Stomach (tissue), 8 donors: ENCODE measurements at regions not wholly inside any gene's neighbourhood (a gene's known extent, or its start where the extent isn't known, plus 50 kb on each side); places are given as distances from the start of the nearest gene placed in this dataset.

ENCODE experiments used
- DNase-seq, 2 donors: peaks; one replicate each; pipeline versions ENCODE4 v3.0.0 to v3.0.0-alpha.2; 2013 to 2019
- H3K27ac ChIP-seq, 5 donors: fragments of 200-600 bp in 4 of 5; sonication (generic) in 4 of 5; one replicate each; pipeline ENCODE4 v1.5.1; 2013 to 2019; ENCODE audit warnings: mild to moderate bottlenecking in 1 of 5, moderate library complexity in 1 of 5
- H3K27me3 ChIP-seq, 3 donors: fragments of 200-600 bp; sonication (generic); one replicate each; pipeline ENCODE4 v1.5.1; 2017 to 2019; ENCODE audit warnings: mixed run types in 1 of 3
- H3K36me3 ChIP-seq, 4 donors: fragments of 200-600 bp; sonication (generic); 1 replicate in 3 of 4; 2 replicates in 1 of 4; pipeline ENCODE4 v1.5.1; 2016 to 2019
- H3K4me1 ChIP-seq, 4 donors: fragments of 200-600 bp; sonication (generic); one replicate each; pipeline ENCODE4 v1.5.1; 2016 to 2019
- H3K4me3 ChIP-seq, 4 donors: fragments of 200-600 bp; sonication (generic) in 3 of 4; one replicate each; pipeline ENCODE4 v1.5.1; 2016 to 2019; ENCODE audit warnings: mild to moderate bottlenecking in 1 of 4
- H3K9me3 ChIP-seq, 4 donors: fragments of 200-600 bp; sonication (generic); one replicate each; pipeline ENCODE4 v1.5.1; 2016 to 2019
- EP300 ChIP-seq: sonication (generic); formaldehyde crosslinking; IDR thresholded peaks from one replicate; pipeline ENCODE4 v1.6.1; 2017; ENCODE audit warnings: antibody characterized with exemption
- POLR2A ChIP-seq, 4 donors: fragments of 450-650 bp; IDR thresholded peaks; one replicate each; pipeline ENCODE4 v1.6.1; 2016; ENCODE audit warnings: antibody characterized with exemption in 4 of 4, control low read depth in 2 of 4, mild to moderate bottlenecking in 1 of 4, moderate library complexity in 1 of 4
- POLR2AphosphoS5 ChIP-seq, 3 donors: sonication (generic); formaldehyde crosslinking; IDR thresholded peaks; one replicate each; pipeline ENCODE4 v1.6.1; 2016; ENCODE audit warnings: antibody characterized with exemption in 3 of 3
- WGBS, 5 donors: extraction: QIAGEN DNeasy Blood & Tissue Kit in 3 of 5; methylation state at CpG; one replicate each; pipeline versions ENCODE4 v1.1.5 to v1.1.7; 2013 to 2018; 5-methylcytosine and 5-hydroxymethylcytosine counted together
- intact Hi-C: fragments of 100-400 bp; cut with DNase I; formaldehyde crosslinking; loops from one replicate; pipeline ENCODE4 v1.15.1; 2023; ENCODE audit warnings: low total_unique reads
- TF ChIP-seq, protein P1 (sequence below), 7 experiments: fragments of 450-650 bp in 4 of 7; fragments of 200-600 bp in 3 of 7; sonication (generic) in 3 of 7; IDR thresholded peaks; one replicate each; pipeline ENCODE4 v1.5.1; 2016 to 2019; ENCODE audit warnings: antibody characterized with exemption in 7 of 7, control low read depth in 2 of 7, mild to moderate bottlenecking in 1 of 7
- donor health status: healthy with polysubstance abuse.
- donor health status: Bipolar disorder and iron deficiency.
- donor health status: healthy.

- Histone ChIP-seq H3K36me3 (no peaks in the 10 kb centered on the region), H3K9me3 (no peaks in the 10 kb centered on the region), H3K27ac (no peak overlapping the region), H3K4me3 (no peak overlapping the region), H3K4me1 (no peaks in the 10 kb centered on the region), H3K27me3 (no peaks in the 10 kb centered on the region)
- 50 to 85% (median 73%) methylated on average over 1 of the region's 1 CpG for WGBS, 5 donors
- TF ChIP-seq POLR2A (IDR thresholded peaks at IDR 0.05) (no peak), POLR2AphosphoS5 (IDR thresholded peaks at IDR 0.05) (no peak), EP300 (no peak)
- TF ChIP-seq, protein P1, sequence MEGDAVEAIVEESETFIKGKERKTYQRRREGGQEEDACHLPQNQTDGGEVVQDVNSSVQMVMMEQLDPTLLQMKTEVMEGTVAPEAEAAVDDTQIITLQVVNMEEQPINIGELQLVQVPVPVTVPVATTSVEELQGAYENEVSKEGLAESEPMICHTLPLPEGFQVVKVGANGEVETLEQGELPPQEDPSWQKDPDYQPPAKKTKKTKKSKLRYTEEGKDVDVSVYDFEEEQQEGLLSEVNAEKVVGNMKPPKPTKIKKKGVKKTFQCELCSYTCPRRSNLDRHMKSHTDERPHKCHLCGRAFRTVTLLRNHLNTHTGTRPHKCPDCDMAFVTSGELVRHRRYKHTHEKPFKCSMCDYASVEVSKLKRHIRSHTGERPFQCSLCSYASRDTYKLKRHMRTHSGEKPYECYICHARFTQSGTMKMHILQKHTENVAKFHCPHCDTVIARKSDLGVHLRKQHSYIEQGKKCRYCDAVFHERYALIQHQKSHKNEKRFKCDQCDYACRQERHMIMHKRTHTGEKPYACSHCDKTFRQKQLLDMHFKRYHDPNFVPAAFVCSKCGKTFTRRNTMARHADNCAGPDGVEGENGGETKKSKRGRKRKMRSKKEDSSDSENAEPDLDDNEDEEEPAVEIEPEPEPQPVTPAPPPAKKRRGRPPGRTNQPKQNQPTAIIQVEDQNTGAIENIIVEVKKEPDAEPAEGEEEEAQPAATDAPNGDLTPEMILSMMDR (IDR thresholded peaks at IDR 0.05) = no peak
- intact Hi-C loops = no loop called here
- no peak for DNase-seq
These were observed 621.0 kb downstream of the TECRL start for GRCh38 chr4:63788271-63788670.

- H3K4me1 ChIP-seq = no peaks in the 10 kb centered on the region
- no peaks in the 10 kb centered on the region for H3K9me3 ChIP-seq
- no peak for DNase-seq
- WGBS, 5 donors = 71 to 84% (median 73%) methylated on average over 1 of the region's 1 CpG
- no peak overlapping the region for H3K4me3 ChIP-seq
- TF ChIP-seq POLR2A (IDR thresholded peaks at IDR 0.05) = no peak
- TF ChIP-seq EP300 = no peak
- TF ChIP-seq, protein P1 (IDR thresholded peaks at IDR 0.05) = no peak
- no peaks in the 10 kb centered on the region for H3K27me3 ChIP-seq
- no peaks in the 10 kb centered on the region for H3K36me3 ChIP-seq
- no peak overlapping the region for H3K27ac ChIP-seq
- intact Hi-C loops = no loop called here
These were observed 621.9 kb downstream of the TECRL start for GRCh38 chr4:63787326-63787725.

DNA sequence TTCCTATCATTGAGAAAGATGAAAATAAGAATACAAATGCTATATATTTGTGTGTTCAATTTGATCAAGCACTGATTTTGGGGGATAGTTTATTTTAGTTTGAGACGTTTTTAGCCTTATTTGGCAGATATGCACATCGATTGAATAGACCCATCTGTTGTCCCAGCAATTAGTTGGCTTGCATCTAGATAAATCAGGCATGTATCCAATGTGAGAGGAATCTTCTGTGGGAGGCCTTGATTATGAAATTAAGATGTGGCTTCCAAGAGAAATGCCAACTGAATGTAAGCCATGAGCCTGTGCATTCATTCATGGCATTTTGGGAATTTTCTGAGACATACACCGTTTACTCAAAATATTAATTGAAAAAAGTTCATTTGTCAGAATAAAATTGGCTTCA lies 623.1 kb downstream of the TECRL start:
- DNase-seq = peak in 1 of 2 donors; percentile 2
- TF ChIP-seq POLR2AphosphoS5 (IDR thresholded peaks at IDR 0.05) (no peak), POLR2A (IDR thresholded peaks at IDR 0.05) (no peak), EP300 (no peak)
- TF ChIP-seq, protein P1 (IDR thresholded peaks at IDR 0.05) = no peak
- H3K4me3 ChIP-seq = no peak overlapping the region
- H3K27me3 ChIP-seq = no peaks in the 10 kb centered on the region
- no peaks in the 10 kb centered on the region for H3K9me3 ChIP-seq
- WGBS, 5 donors = 27 to 41% (median 35%) methylated on average over 3 of the region's 3 CpGs
- H3K4me1 ChIP-seq = no peaks in the 10 kb centered on the region
- intact Hi-C loops = no loop called here
- no peaks in the 10 kb centered on the region for H3K36me3 ChIP-seq
- no peak overlapping the region for H3K27ac ChIP-seq

- 0 to 60% (median 6%) methylated on average over 1 of the region's 1 CpG for WGBS, 5 donors
These were observed 624.4 kb downstream of the TECRL start for GRCh38 chr4:63784822-63785221.

More at GRCh38 chr4:63784822-63785221, 624.4 kb downstream of the TECRL start:
- Histone ChIP-seq H3K27me3 (no peaks in the 10 kb centered on the region), H3K36me3 (no peaks in the 10 kb centered on the region), H3K9me3 (no peaks in the 10 kb centered on the region), H3K4me1 (no peaks in the 10 kb centered on the region), H3K4me3 (no peak overlapping the region), H3K27ac (no peak overlapping the region)
- DNase-seq = no peak
- intact Hi-C loops = no loop called here
- TF ChIP-seq, protein P1 (IDR thresholded peaks at IDR 0.05) = no peak
- no peak for TF ChIP-seq EP300
- TF ChIP-seq POLR2A (IDR thresholded peaks at IDR 0.05) = no peak
